KMS-11 (cell line): ENCODE measurements at regions not wholly inside any gene's neighbourhood (a gene's known extent, or its start where the extent isn't known, plus 50 kb on each side); places are given as distances from the start of the nearest gene placed in this dataset.
"Not testable (repeated sequence)": the region's sequence is repeated elsewhere in the genome, so short reads cannot be mapped to it uniquely, and the experiment has no call there.

ENCODE experiments used
- H2AFZ ChIP-seq: fragments of 200-600 bp; sonication (generic); 2 replicates; pipeline ENCODE4 v1.6.1; 2016; ENCODE audit warnings: antibody characterized with exemption, mixed run types, low read depth
- H3K27ac ChIP-seq: fragments of 200-600 bp; sonication (generic); 2 replicates; pipeline ENCODE4 v1.6.1; 2016; ENCODE audit warnings: mild to moderate bottlenecking, mixed run types
- H3K27me3 ChIP-seq: fragments of 200-600 bp; sonication (generic); 2 replicates; pipeline ENCODE4 v1.6.1; 2017; ENCODE audit warnings: mild to moderate bottlenecking, low read depth, mixed run types, moderate library complexity; ENCODE audit not compliant: insufficient read depth
- H3K36me3 ChIP-seq: fragments of 200-600 bp; sonication (generic); 2 replicates; pipeline ENCODE4 v1.6.1; 2017; ENCODE audit warnings: mild to moderate bottlenecking, mixed run types; ENCODE audit not compliant: insufficient read depth
- H3K4me1 ChIP-seq: fragments of 200-600 bp; sonication (generic); 2 replicates; pipeline ENCODE4 v1.6.1; 2016; ENCODE audit warnings: mild to moderate bottlenecking, low read depth, mixed run types; ENCODE audit not compliant: poor library complexity, severe bottlenecking
- H3K4me2 ChIP-seq: fragments of 200-600 bp; sonication (generic); 2 replicates; pipeline ENCODE4 v1.7.0; 2016; ENCODE audit warnings: mild to moderate bottlenecking, mixed run types
- H3K4me3 ChIP-seq: fragments of 200-600 bp; sonication (generic); IDR thresholded peaks from 2 replicates; pipeline ENCODE4 v1.6.1; 2017; ENCODE audit warnings: low read depth, low read length, mixed read lengths; ENCODE audit not compliant: insufficient read depth
- H3K79me2 ChIP-seq: fragments of 200-600 bp; sonication (generic); 2 replicates; pipeline ENCODE4 v1.6.1; 2016; ENCODE audit warnings: low read depth, mixed run types; ENCODE audit not compliant: insufficient read depth
- H3K9ac ChIP-seq: fragments of 200-600 bp; sonication (generic); 2 replicates; pipeline ENCODE4 v1.6.1; 2016; ENCODE audit warnings: mild to moderate bottlenecking, mixed run types
- H4K20me1 ChIP-seq: fragments of 200-600 bp; sonication (generic); 2 replicates; pipeline ENCODE4 v1.6.1; 2016; ENCODE audit warnings: mild to moderate bottlenecking, mixed run types; ENCODE audit not compliant: insufficient read depth
- TF ChIP-seq, protein P1 (sequence below): fragments of 200-600 bp; sonication (generic); conservative IDR thresholded peaks from 2 replicates; pipeline ENCODE4 v1.6.1; 2017; ENCODE audit warnings: low read depth, mild to moderate bottlenecking, antibody characterized with exemption, low read length, moderate library complexity, mixed read lengths

- Histone ChIP-seq H2AFZ (no peak overlapping the region), H4K20me1 (no peaks in the 10 kb centered on the region), H3K27me3 (no peaks in the 10 kb centered on the region), H3K9ac (no peak overlapping the region), H3K36me3 (no peaks in the 10 kb centered on the region), H3K4me2 (no peak overlapping the region), H3K4me3 (no peak overlapping the region), H3K27ac (no peak overlapping the region), H3K4me1 (peaks cover 2% of the 10 kb centered on the region), H3K79me2 (no peaks in the 10 kb centered on the region)
- TF ChIP-seq, protein P1, sequence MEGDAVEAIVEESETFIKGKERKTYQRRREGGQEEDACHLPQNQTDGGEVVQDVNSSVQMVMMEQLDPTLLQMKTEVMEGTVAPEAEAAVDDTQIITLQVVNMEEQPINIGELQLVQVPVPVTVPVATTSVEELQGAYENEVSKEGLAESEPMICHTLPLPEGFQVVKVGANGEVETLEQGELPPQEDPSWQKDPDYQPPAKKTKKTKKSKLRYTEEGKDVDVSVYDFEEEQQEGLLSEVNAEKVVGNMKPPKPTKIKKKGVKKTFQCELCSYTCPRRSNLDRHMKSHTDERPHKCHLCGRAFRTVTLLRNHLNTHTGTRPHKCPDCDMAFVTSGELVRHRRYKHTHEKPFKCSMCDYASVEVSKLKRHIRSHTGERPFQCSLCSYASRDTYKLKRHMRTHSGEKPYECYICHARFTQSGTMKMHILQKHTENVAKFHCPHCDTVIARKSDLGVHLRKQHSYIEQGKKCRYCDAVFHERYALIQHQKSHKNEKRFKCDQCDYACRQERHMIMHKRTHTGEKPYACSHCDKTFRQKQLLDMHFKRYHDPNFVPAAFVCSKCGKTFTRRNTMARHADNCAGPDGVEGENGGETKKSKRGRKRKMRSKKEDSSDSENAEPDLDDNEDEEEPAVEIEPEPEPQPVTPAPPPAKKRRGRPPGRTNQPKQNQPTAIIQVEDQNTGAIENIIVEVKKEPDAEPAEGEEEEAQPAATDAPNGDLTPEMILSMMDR = no peak
Observed at GRCh38 chrX:40530509-40530908, 50.3 kb upstream of the ATP6AP2 start.

DNA sequence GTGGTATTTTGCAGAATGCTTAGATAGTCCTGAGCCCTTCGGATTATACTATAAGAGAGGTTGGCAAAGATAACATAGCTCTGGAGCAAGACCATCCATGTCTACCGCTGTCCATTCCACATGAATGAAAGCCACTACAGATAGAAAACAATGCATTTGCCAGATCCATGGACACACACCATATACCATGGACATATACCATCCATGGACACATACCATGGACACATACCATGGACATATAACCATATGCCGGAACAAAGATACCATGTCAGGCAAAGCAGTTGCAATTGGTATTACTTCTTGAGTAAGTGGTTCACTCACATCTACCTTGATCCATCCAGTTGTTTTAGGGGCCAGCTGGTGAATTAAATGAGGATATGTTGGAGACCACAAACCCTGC is 53.2 kb upstream of the ATP6AP2 start:
- no peak overlapping the region for H3K4me2 ChIP-seq
- H3K9ac ChIP-seq = no peak overlapping the region
- no peaks in the 10 kb centered on the region for H4K20me1 ChIP-seq
- no peak overlapping the region for H3K4me3 ChIP-seq
- no peaks in the 10 kb centered on the region for H3K27me3 ChIP-seq
- TF ChIP-seq, protein P1 = no peak
- no peaks in the 10 kb centered on the region for H3K36me3 ChIP-seq
- no peaks in the 10 kb centered on the region for H3K79me2 ChIP-seq
- H3K27ac ChIP-seq = no peak overlapping the region
- H2AFZ ChIP-seq = no peak overlapping the region
- H3K4me1 ChIP-seq = no peaks in the 10 kb centered on the region

GRCh38 chrX:40526412-40526811 is 54.4 kb upstream of the ATP6AP2 start:
- TF ChIP-seq, protein P1 = no peak
- H3K27ac ChIP-seq = no peak overlapping the region
- H3K36me3 ChIP-seq = no peaks in the 10 kb centered on the region
- no peaks in the 10 kb centered on the region for H3K4me1 ChIP-seq
- H2AFZ ChIP-seq = no peak overlapping the region
- no peak overlapping the region for H3K4me2 ChIP-seq
- no peaks in the 10 kb centered on the region for H3K79me2 ChIP-seq
- no peak overlapping the region for H3K9ac ChIP-seq
- H3K4me3 ChIP-seq = no peak overlapping the region
- no peaks in the 10 kb centered on the region for H3K27me3 ChIP-seq
- H4K20me1 ChIP-seq = no peaks in the 10 kb centered on the region

DNA sequence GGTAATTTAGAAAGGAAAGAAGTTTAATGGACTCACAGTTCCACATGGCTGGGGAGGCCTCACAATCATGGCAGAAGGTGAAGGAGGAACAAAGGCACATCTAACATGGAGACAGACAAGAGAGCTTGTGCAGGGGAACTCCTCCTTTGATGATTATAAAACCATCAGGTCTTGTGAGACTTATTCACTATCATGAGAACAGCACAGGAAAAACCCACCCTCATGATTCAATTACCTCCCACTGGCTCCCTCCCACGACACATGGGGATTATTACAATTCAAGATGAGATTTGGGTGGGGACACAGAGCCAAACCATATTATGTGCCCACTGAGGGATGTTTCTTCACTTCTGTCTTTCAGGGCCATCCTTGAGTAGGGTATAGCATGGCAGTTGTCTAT is 54.9 kb upstream of the ATP6AP2 start:
- not testable (repeated sequence) for H3K4me3 ChIP-seq, H3K9ac ChIP-seq, H3K27ac ChIP-seq, H3K36me3 ChIP-seq, H4K20me1 ChIP-seq, H3K79me2 ChIP-seq, H2AFZ ChIP-seq, H3K4me2 ChIP-seq, H3K27me3 ChIP-seq, H3K4me1 ChIP-seq

- H3K9ac ChIP-seq = no peak overlapping the region
- H3K36me3 ChIP-seq = no peaks in the 10 kb centered on the region
- H3K27me3 ChIP-seq = no peaks in the 10 kb centered on the region
- TF ChIP-seq, protein P1 = no peak
- no peaks in the 10 kb centered on the region for H4K20me1 ChIP-seq
- no peak overlapping the region for H3K27ac ChIP-seq
- no peak overlapping the region for H2AFZ ChIP-seq
- no peaks in the 10 kb centered on the region for H3K4me1 ChIP-seq
- no peak overlapping the region for H3K4me2 ChIP-seq
- no peaks in the 10 kb centered on the region for H3K79me2 ChIP-seq
- H3K4me3 ChIP-seq = no peak overlapping the region
Observed at GRCh38 chrX:40524423-40524822, 56.3 kb upstream of the ATP6AP2 start.
